ENCODE measurements at regions not wholly inside any gene's neighbourhood (a gene's known extent, or its start where the extent isn't known, plus 50 kb on each side); places are given as distances from the start of the nearest gene placed in this dataset.
A peak's percentile ranks its signal among the peaks of the same experiment; 100 is the strongest.

- DNase-seq (ENCODE audit: low spot score) (peak; percentile 18), ATAC-seq (peak; percentile 38; the same call in 2 of the 3 replicates)
- Histone ChIP-seq H3K36me3 (ENCODE audit: insufficient read depth) (no peaks in the 10 kb centered on the region), H4K20me1 (replicated peaks; ENCODE audit: insufficient read depth) (no peaks in the 10 kb centered on the region), H3K4me3 (no peak overlapping the region), H3K27ac (ENCODE audit: low read depth) (no peak overlapping the region), H3K9me2 (ENCODE audit: insufficient read depth) (peaks cover 11% of the 10 kb centered on the region; the same call in 1 of the 2 replicates), H3K79me2 (replicated peaks; ENCODE audit: insufficient read depth) (no peaks in the 10 kb centered on the region), H2AFZ (no peak overlapping the region), H3K27me3 (ENCODE audit: insufficient read depth) (no peaks in the 10 kb centered on the region), H3F3A (replicated peaks; ENCODE audit: low read depth) (no peaks in the 10 kb centered on the region), H3K4me2 (no peak overlapping the region), H3K4me1 (ENCODE audit: insufficient read depth) (peaks cover 7% of the 10 kb centered on the region)
- Mint-ChIP-seq H3K4me3 (no peak overlapping the region), H3K36me3 (ENCODE audit: low read depth) (no peaks in the 10 kb centered on the region), H3K27ac (no peak overlapping the region; the same call in 1 of the 2 replicates), H3K9me3 (no peaks in the 10 kb centered on the region), H3K4me1 (peaks cover 16% of the 10 kb centered on the region), H3K27me3 (ENCODE audit: insufficient read depth, low read depth, poor library complexity) (no peaks in the 10 kb centered on the region)
- TF ChIP-seq EZH2 (IDR thresholded peaks at IDR 0.05; ENCODE audit: low read depth, unreplicated experiment) (no peak), ZNF114 (CRISPR knock-in tag; IDR thresholded peaks at IDR 0.05) (no peak), ZNF331 (CRISPR knock-in tag; IDR thresholded peaks at IDR 0.05; ENCODE audit: low read depth) (no peak), EZH2phosphoT487 (IDR thresholded peaks at IDR 0.05; ENCODE audit: unreplicated experiment) (no peak), REST (IDR thresholded peaks at IDR 0.05; ENCODE audit: unreplicated experiment) (no peak), CREB1 (CRISPR knock-in tag; IDR thresholded peaks at IDR 0.05; ENCODE audit: low read depth) (no peak), STAT1 (IDR thresholded peaks at IDR 0.05; ENCODE audit: unreplicated experiment) (no peak), CTCF (conservative IDR thresholded peaks at IDR 0.05; ENCODE audit: low read depth in 2 of 2) (no peak)
These were observed 378.4 kb upstream of the PIK3C3 start for GRCh38 chr18:41576643-41577042.

GRCh38 chr18:41569867-41570266, 385.2 kb upstream of the PIK3C3 start:
- Histone ChIP-seq H3K4me1 (ENCODE audit: insufficient read depth) (peaks cover 9% of the 10 kb centered on the region; the same call in 1 of the 2 replicates), H4K20me1 (replicated peaks; ENCODE audit: insufficient read depth) (no peaks in the 10 kb centered on the region), H3K27me3 (ENCODE audit: insufficient read depth) (no peaks in the 10 kb centered on the region), H3K36me3 (ENCODE audit: insufficient read depth) (no peaks in the 10 kb centered on the region), H3K27ac (ENCODE audit: low read depth) (no peak overlapping the region), H3K9me2 (ENCODE audit: insufficient read depth) (0 out of 2 replicates have a peak, but pooled peaks cover 3% of the 10 kb centered on the region), H2AFZ (no peak overlapping the region), H3K4me2 (no peak overlapping the region; the same call in 1 of the 2 replicates), H3F3A (replicated peaks; ENCODE audit: low read depth) (no peaks in the 10 kb centered on the region), H3K79me2 (replicated peaks; ENCODE audit: insufficient read depth) (no peaks in the 10 kb centered on the region), H3K4me3 (no peak overlapping the region)
- no peaks in the 10 kb centered on the region; the same call in 2 of the 3 replicates for H3K9me3 Mint-ChIP-seq
- no peak overlapping the region for H3K4me3 Mint-ChIP-seq
- H3K36me3 Mint-ChIP-seq (ENCODE audit: low read depth), result no peaks in the 10 kb centered on the region
- H3K4me1 Mint-ChIP-seq, result peaks cover 13% of the 10 kb centered on the region; the same call in 2 of the 3 replicates
- H3K27me3 Mint-ChIP-seq (ENCODE audit: insufficient read depth, low read depth, poor library complexity), result no peaks in the 10 kb centered on the region
- no peak overlapping the region for H3K27ac Mint-ChIP-seq
- DNase-seq (ENCODE audit: low spot score) (no peak), ATAC-seq (no peak)
- TF ChIP-seq ZNF331 (CRISPR knock-in tag; IDR thresholded peaks at IDR 0.05; ENCODE audit: low read depth) (no peak), STAT1 (IDR thresholded peaks at IDR 0.05; ENCODE audit: unreplicated experiment) (no peak), REST (IDR thresholded peaks at IDR 0.05; ENCODE audit: unreplicated experiment) (no peak), EZH2phosphoT487 (IDR thresholded peaks at IDR 0.05; ENCODE audit: unreplicated experiment) (no peak), NANOG (IDR thresholded peaks at IDR 0.05; ENCODE audit: borderline replicate concordance) (no peak)

Measured in GM23338 (cell line).